ENCODE measurements at regions not wholly inside any gene's neighbourhood (a gene's known extent, or its start where the extent isn't known, plus 50 kb on each side); places are given as distances from the start of the nearest gene placed in this dataset.
"Not testable (repeated sequence)": the region's sequence is repeated elsewhere in the genome, so short reads cannot be mapped to it uniquely, and the experiment has no call there.

DNA sequence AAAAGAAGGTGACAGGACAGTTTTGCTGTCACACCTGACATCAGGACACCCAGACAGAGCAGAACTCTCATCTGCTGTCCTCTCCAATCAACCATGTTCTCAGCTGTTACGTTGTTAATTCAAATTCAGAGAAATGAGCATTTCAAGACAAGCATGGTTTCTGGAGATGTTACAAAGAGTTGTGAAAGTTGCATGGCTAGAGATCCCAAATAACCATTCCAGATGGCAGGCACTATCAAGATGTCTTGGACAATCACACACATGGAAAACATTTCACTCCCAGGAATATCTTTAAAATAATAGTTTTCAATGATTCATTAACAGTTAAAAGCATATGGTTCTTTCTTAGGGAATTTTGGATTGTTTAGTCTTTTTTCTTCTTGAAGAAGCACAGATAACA, 533.1 kb downstream of the AGTPBP1 start:
- no peak for DNase-seq (ENCODE audit: low read depth in 2 of 2)

DNA sequence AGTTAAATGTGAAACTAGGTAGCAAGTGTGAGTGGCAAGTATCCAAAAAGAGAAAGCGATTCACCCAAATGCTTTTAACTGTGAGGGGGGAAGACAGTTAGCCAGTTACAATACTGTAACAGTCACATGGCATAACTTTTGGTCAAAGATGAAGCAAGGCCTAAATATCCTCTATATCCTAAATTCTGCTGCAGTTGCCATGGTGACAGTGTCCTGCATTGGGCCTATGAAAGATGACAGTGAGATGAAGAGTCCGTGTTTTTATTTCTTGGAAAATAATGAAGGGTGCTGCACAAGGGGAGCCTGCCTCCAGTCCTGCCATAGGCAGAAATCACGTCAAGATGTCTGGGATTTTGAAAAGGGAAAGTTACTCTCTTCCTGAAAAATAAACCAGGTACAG, 534.6 kb downstream of the NTRK2 start:
- no peak for DNase-seq (ENCODE audit: low read depth in 2 of 2)

DNA sequence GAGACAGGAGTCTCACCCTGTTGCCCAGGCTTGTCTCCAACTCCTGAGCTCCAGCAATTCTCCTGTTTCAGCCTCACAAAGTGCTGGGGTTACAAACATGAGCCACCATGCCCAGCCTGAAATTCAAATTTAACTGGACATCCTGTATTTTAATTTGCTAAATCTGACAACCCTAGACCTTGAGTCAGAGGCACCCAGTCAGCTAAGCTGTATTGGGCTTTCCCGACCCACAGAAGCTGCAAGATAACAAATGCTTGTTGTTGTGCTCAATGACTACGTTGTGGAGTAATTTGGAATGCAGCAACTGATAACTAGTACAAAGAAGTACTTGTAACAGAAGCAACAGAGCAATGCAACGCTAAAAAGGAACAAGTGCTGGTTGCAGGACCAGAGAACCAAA, 533.1 kb downstream of the NTRK2 start:
- no peak for DNase-seq (ENCODE audit: low read depth in 2 of 2)

DNA sequence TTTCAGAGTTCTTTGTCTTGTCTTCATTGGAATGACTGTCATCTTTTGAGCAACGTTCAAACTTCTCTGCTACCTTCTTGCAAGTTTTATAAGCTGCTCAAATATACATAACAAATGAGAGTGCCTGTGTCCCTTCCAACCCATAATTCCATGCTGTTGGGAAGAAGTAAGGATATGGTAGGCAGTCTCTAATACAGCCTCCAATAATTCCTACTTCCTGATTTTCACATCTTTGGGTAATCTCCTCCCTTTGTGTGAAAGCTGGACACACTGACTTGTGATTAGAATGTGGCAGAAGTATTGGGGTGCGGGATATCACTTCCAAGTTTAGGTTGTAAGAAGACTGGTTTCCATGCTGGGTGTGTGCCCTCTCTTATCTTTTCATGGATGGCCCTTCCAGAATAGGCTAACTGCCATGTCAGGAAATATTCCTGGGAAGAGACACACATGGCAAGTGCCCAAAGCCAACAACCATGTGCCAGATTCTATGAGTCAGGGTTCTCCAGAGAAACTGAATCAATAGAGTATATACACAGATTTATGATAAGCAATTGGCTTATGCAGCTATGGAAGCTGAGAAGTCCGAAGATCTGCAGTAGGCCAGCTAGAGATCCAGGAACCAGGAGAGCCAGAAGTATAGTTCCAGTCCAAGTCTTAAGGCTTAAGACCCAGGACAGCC, 531.3 kb downstream of the NTRK2 start:
- DNase-seq (ENCODE audit: low read depth in 2 of 2) = no peak

DNA sequence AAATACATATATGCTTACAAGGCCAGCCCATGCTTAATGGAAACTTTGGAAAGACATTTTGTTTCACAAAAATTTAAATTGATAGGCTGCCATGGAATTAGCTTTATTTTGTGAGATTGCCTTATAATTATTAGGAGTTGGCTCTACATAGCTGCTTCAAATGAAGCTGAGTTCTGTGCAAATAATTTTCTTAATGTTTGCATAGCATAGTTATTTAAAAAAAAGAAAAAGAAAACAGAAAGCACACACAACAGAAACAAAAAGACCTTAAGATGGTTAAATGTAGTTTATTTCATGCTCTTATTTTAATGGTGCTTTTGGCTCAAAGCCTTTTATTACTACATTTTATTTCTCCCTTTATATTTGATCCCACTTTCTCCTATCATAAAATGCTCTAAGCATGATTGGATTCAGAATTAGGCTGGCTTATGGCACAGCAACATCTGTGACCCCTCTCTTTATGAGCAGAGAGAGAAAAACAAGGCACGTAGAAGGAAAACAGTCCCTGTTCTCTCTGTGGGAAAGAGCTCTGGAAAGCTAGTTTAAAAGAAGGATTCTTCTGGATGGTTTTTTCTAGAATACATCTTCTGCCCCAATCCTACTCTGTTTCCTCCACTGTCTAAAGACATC, 530.5 kb downstream of the NTRK2 start:
- DNase-seq (ENCODE audit: low read depth in 2 of 2) = no peak

DNA sequence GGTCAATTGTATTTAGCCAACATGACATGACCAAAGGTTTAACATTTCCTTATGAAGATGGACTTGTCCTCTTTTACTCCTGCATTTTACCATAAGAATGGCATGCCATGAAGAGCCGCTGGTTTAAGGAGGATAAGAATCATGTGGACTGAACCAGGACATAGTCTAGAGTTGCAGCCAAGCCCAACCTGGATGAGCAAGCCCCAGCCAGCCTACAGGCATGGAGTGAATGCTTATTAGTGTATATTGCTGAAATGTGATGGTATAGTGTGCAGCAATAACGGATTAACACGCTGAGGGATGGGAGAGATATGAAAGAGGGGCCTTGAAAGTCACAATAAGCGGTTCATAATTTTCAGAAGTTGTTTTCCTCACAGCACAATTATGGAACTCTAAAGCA, 523.2 kb downstream of the NTRK2 start:
- no peak for DNase-seq (ENCODE audit: low read depth in 2 of 2)

DNA sequence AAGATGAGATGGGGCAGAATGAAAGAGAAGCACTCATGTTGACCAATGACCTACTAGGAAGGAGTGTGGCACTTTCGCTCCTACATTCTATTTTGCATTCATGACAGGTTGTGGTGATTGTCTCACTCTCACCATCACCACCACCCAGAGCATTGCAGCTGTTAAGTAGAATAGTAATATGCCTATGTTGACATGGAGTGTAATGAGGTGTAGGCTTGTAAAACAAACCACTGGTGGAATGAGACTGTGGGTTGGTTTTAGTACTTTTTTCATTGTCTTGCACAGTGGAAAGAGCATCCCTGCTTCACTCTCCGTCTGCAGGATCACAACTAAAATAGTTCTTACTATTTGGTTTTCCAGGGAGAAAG, 516.7 kb downstream of the NTRK2 start:
- no peak for DNase-seq (ENCODE audit: low read depth in 2 of 2)

DNA sequence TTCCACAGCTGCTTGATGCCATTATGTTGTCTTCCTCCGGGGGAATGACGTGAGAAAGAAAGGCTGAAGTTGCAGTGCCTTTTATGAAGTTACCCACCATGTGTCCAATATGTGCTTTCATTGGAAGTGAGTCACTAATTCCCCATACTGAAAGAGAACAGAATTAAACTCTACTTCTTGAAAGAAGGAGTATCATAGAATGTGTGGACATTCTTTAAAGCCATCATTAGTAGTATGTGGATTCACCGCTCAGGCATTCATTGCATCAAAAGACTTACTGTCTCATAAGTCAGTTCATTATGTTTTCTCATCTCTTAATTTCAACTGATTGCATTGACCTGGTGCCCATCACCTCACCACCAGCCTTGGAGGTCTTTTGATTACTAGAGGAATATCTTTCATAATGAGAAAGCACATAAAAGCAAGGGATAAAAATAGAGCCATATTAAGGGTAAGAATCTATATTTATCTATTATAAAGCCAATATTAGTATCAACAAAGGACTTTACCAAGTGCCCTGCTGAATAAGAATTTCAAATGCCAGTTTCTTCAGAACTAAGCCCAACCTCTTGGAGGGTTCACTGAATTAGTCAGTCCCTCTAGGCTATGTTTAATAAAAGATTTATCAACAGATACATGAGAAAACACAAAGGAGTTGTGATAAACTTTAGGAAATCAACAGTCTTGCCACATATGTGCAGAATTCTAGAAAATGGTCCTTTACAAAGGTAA, 516.1 kb downstream of the NTRK2 start:
- no peak for DNase-seq (ENCODE audit: low read depth in 2 of 2)

DNA sequence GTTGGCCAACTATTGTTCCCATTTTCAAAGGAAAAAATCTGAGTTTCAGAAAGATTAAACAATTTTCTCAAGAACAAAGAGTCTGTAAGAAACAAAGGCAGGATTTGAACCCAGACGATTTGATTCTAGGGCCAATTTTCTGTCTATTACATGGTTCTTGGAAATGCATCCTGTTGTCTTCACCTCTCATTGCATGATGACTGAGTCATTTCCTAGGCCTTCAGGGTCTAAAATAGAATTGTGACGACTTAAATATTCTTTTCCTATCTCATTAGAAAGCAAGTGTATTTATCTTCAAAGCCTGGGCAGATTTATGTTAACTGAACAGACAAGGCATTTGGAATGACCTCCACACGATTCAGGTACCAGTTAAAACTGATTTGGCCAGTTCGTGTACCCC, 512.9 kb downstream of the NTRK2 start:
- no peak for DNase-seq (ENCODE audit: low read depth in 2 of 2)

DNA sequence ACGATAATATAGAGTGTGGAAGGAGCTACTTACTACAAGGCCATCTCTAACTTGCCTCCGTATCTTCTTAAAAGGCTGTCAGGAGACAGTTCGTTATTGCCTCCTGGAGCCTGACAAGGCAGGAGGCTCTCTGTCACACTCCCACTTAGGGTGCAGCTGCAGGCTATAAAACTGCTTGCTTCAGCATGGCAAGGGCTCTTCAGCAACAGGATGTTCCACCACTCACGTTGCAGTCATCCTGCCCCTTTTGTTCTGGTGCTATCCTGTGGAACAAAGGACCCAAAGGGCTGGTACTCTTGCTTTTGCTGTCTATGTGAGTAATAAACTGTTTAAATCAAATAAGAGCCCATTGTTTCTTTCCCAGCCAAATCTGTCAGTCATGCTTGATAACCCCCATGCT, 508.9 kb downstream of the NTRK2 start:
- DNase-seq (ENCODE audit: low read depth in 2 of 2) = no peak

DNA sequence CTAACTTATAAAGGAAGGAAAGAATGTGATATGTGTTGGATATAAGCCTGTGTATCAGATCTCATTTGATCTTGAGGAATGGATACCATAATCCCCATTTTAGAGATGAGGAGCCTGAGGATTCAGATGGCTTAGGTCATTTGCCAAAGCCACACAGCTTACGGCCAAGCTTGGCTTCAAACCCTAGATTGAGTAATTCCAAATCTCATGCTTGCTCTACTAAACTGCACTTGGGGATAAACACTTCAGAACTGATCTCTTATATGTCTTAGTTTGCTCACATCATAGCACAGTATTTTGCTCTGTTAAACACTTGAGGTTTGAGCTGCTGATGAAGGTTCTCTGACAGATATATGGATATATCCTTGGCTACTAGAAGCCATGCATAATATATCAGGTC, 504.4 kb downstream of the NTRK2 start:
- no peak for DNase-seq (ENCODE audit: low read depth in 2 of 2)

DNA sequence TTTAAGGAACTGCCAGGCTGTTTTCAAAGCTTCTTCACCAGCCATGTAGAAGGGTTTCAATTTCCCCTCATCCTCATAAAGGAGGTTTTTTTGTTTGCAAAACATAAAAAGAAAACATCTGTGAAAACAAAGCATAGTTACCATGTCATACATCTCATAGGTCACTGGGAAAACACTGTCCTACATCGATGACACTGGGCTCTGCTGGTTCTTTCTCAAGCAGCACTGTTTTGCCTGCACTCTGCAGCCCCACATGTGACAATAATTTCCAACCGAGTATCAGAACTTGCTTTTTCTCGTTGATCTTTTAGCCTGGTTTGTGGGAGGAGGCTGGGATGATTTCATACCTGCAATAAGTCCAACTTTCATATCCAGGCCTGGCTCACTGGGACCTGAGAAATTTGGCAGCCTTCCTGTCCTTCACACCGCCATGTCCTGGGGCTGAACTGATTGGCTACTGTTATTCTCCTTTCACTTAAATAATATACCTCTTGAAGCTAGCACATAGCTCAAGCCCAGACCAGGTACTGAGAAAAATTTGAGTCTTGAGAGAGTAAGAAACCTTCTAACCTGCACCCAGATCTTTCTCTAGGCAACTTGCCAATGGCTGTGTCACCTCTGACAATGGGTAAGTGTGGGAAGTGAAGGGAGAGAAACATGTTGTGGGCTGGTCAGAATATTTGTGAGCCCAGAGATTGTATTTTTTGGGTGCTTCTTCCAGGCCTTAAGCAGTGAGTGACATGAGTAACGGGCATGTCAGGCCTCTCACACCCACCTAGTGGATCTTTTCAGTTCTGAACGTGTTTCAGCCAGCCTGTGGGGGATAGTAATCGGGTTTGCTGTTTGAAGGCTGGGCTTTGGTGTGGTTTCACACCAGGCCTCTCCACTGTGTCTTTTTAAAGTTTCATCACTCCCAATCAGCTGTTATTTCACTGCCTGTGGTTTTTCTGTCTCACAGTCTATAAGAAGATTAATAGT, 502.8 kb downstream of the NTRK2 start:
- no peak for DNase-seq (ENCODE audit: low read depth in 2 of 2)

DNA sequence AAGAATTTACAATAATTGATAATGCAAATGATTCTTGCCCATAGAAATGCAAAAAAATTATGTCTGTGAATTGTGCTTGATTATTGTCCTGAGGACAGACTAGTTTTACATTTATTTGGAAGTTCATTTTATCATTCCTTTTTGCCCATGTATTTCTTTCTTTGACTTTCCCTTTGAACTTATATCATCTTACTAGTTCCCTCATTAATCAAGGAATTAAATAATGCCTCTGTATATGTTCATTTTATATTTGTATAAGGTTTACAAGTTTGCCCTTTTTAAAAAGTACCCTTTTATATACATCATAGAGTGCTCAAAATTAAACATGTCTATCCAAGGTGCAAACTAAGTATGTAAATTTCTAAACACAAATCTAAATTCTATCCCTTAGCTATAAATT, 501.6 kb downstream of the NTRK2 start:
- no peak for DNase-seq (ENCODE audit: low read depth in 2 of 2)

DNA sequence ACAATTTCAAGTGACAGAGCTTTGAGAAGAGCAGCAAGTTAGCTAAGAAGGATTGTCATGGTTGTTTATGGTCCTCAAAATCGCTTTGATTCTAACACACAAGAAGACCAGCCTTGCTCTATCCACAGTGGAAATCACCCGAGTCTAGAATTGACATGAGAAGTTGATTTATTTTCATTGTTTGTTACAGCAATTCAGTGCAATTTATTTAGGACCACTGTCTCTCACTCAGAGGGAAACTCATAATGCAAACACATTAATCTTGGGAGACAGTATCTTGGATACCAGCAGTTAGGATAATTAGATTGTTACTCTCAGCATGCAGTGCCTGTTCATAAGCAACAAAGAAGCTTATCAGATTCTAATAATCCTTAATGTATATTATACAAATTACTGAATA, 498.9 kb downstream of the NTRK2 start:
- no peak for DNase-seq (ENCODE audit: low read depth in 2 of 2)

DNA sequence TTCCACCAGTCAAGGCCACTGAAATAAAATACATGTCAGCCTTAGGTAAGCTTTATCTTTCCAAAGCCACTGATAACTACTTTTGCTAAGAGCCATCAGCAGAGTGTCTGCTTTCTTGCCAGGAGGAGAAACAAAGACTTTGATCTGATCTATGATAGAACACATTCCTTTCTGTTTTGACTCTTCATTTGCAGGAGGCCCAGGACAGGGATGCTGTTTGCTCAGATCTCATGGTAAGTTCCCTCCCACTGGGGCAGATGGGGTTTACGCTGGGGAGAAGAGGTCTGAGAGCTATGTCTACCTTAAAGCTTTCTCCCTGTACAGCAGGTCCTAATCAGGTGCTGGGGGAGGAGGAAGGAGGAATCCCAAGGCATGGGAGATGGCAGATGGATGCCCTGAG, 497.6 kb downstream of the NTRK2 start:
- no peak for DNase-seq (ENCODE audit: low read depth in 2 of 2)

DNA sequence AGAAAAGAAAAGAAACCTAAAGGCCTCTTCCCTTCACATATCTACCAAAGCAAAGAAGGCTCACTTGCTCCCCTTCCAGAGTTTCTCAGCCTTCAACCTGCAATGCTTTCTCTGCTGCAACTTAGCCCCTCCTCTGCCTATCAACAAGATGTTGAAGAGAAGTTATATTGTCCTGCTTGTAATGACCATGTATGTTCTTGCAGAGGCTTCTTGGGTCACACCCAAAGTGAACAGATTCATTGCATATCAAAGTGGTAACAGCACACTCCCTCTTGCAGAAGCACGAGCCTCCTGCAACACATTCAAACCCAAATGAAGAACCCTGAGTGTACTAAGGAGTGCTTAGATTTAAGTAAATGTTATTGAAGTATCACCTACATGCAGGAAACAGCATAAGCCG, 494.3 kb downstream of the NTRK2 start:
- no peak for DNase-seq (ENCODE audit: low read depth in 2 of 2)

DNA sequence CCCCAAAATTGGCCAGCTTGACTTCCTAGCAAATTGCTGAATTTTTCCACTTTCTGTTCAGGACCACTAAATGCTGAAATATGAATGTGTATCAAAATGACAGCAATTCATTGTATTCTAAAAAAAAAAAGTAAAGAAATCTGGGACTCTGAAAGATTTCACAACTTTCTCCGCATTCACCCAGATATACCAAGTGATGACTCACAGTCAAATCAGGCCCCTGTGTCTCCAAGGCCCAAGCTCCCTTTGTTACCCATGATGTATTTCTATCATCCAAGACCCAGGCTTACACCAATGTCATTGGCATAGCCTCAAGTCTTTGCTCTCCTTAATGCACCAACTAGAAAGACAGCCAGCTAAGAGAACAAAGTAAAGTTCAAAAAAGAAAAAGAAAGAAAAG, 493.9 kb downstream of the NTRK2 start:
- no peak for DNase-seq (ENCODE audit: low read depth in 2 of 2)

DNA sequence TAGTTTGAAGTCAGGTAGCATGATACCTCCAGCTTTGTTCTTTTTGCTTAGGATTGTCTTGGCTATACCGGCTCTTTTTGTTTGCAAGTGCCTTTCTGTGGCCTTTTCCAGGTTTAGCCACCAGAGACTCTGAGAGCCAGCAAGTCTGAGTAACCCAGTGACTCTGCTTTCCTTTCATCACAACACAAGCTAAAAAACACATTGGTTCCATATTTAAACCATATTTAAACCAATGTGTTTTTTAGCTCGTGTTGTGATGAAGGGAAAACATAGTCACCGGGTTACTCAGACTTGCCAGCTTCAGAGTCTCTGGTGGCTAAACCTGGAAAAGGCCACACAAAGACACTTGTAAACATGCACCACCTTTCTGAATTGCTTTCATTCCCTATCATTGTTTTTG, 493.3 kb downstream of the NTRK2 start:
- no peak for DNase-seq (ENCODE audit: low read depth in 2 of 2)

DNA sequence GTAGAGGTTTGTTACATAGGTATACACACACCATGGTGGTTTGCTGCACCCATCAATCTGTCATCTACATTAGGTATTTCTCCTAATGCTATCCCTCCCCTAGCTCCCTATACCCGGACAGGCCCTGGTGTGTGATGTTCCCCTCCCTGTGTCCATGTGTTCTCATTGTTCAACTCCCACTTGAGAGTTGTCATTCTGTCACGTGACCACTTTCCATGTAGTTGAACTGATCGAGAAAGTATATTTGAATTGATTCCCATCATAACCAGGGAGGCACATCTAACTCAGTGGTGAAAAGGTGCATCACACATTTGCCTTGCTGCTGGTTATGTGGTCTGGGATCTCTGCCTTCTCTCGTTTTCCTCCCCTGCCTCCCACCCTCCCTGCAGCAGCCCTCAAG, 491.4 kb downstream of the NTRK2 start:
- DNase-seq (ENCODE audit: low read depth in 2 of 2) = not testable (repeated sequence)

DNA sequence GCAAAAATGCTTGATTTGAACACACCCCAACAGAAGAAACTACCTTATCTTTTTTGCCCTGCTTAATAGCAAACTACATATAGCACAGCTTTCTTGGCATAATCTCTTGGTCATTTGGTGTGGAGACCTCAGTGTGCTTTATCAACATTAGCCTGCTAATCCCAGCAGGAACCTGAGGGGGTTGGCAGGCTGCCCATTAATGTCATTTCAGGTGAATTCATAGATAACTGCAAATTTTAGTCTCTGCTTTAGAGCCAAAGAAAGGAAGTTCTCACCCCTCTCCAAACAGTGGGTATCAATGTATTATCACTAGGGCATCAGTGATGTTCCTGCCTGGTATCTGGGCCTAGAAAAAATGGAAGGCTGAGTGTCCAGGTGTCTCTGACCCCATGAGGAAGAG, 489.0 kb downstream of the NTRK2 start:
- no peak for DNase-seq (ENCODE audit: low read depth in 2 of 2)

DNA sequence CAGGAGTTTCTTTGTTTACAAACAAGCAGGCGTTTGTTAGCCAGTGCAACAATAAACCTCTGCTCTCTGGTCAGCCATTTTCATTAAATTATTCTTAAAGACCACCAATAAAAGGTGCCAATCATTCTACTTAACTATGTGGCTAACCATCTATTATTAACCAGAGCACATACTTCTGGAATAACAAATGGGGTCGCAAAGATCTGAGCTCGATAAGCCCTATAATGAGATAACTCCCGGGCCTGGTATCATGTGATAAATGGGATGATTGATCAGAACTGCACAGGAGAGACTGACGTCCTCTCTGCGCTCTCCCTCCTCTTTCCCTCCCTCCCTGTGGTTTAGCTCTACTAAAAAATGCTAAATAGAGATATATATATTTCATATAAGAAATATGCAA, 488.2 kb downstream of the NTRK2 start:
- DNase-seq (ENCODE audit: low read depth in 2 of 2) = no peak

DNA sequence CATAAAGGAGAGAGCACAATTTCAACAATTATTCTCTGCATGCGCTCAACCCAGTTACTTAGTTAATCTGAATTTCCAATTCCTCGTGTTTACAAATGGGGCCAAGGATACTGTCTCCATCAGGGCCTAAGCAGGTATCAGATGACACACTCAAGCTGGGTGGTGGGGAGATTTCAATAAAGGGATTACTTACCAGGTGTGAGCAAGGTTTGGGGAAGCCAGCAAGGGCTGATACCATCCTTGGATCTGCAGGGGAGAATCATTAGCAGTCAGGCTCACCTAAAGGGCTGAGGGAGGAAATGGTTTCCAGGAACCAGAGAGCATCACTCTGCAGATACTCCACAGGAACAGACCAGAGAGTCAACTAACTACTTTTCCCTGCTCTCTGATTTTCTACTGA, 487.1 kb downstream of the NTRK2 start:
- DNase-seq (ENCODE audit: low read depth in 2 of 2) = no peak
